OCI-LY7 (cell line): ENCODE measurements at regions not wholly inside any gene's neighbourhood (a gene's known extent, or its start where the extent isn't known, plus 50 kb on each side); places are given as distances from the start of the nearest gene placed in this dataset.

Source experiments
- BruUV-seq: library from RNA; stranded (reverse); fragments of 400-500 nt; replicated peaks from 2 replicates; lab custom pipeline; 2021; lab: Mats Ljungman, UMichigan
- CTCF ChIA-PET: fragments of 300-600 bp; sonication (Branson Sonifier 250); formaldehyde crosslinking; loops from one replicate; lab custom pipeline; 2022; ENCODE audit warnings: antibody characterized with exemption; ENCODE audit not compliant: unreplicated experiment; lab: Charles Lee
- POLR2A ChIA-PET: fragments of 300-600 bp; sonication (Branson Sonifier 250); formaldehyde crosslinking; loops from one replicate; lab custom pipeline; 2022; ENCODE audit warnings: antibody characterized with exemption; lab: Charles Lee
- DNase-seq: peaks from one replicate; pipeline ENCODE4 v3.0.0-alpha.2; 2015; ENCODE audit warnings: low spot score
- H2AFZ ChIP-seq: fragments of 200-600 bp; sonication (generic), shearing (Covaris generic); 2 replicates; pipeline ENCODE4 v1.6.1; 2014; ENCODE audit warnings: mild to moderate bottlenecking, antibody characterized with exemption, low read length, moderate library complexity
- H3K27ac ChIP-seq: fragments of 200-600 bp; sonication (generic); 2 replicates; pipeline ENCODE4 v1.5.1; 2014; ENCODE audit warnings: mixed run types, low read depth, mild to moderate bottlenecking, moderate library complexity, low read length, inconsistent platforms; ENCODE audit not compliant: poor library complexity, severe bottlenecking
- H3K36me3 ChIP-seq: fragments of 200-600 bp; sonication (generic); 2 replicates; pipeline ENCODE4 v1.6.1; 2014; ENCODE audit warnings: mild to moderate bottlenecking, antibody characterized with exemption, low read length, moderate library complexity, mixed read lengths; ENCODE audit not compliant: insufficient read depth
- H3K4me1 ChIP-seq: fragments of 200-600 bp; sonication (generic); 2 replicates; pipeline ENCODE4 v1.5.1; 2014; ENCODE audit warnings: mild to moderate bottlenecking, low read length; ENCODE audit not compliant: insufficient read depth, poor library complexity, severe bottlenecking
- H3K4me2 ChIP-seq: fragments of 200-600 bp; sonication (generic); 2 replicates; pipeline ENCODE4 v1.6.1; 2014; ENCODE audit warnings: mild to moderate bottlenecking, low read length
- H3K4me3 ChIP-seq: fragments of 200-600 bp; sonication (generic); 2 replicates; pipeline ENCODE4 v1.5.1; 2014; ENCODE audit warnings: mild to moderate bottlenecking, low read depth, low read length; ENCODE audit not compliant: poor library complexity, severe bottlenecking
- H3K79me2 ChIP-seq: fragments of 200-600 bp; sonication (generic); 2 replicates; pipeline ENCODE4 v1.6.1; 2016; ENCODE audit warnings: low read depth, mild to moderate bottlenecking, low read length, moderate library complexity, mixed read lengths; ENCODE audit not compliant: insufficient read depth
- H3K9me2 ChIP-seq: fragments of 200-600 bp; sonication (generic); 2 replicates; pipeline ENCODE4 v1.6.1; 2016; ENCODE audit warnings: mild to moderate bottlenecking, low read length, mixed read lengths; ENCODE audit not compliant: insufficient read depth
- H3K9me3 ChIP-seq: fragments of 200-600 bp; sonication (generic); 2 replicates; pipeline ENCODE4 v1.6.1; 2014; ENCODE audit warnings: mild to moderate bottlenecking, mixed run types, low read length, mixed read lengths
- H4K20me1 ChIP-seq: fragments of 200-600 bp; sonication (generic); 2 replicates; pipeline ENCODE4 v1.6.1; 2014; ENCODE audit warnings: mild to moderate bottlenecking, antibody characterized with exemption, low read length, moderate library complexity, mixed read lengths; ENCODE audit not compliant: insufficient read depth
- CTCF ChIP-seq: fragments of 200-600 bp; sonication (generic); conservative IDR thresholded peaks from 2 replicates; pipeline ENCODE4 v1.5.1; 2014; ENCODE audit warnings: mild to moderate bottlenecking, antibody characterized with exemption, low read length, moderate library complexity, mixed read lengths
- EZH2phosphoT487 ChIP-seq: fragments of 200-600 bp; sonication (generic); IDR thresholded peaks from 2 replicates; pipeline ENCODE4 v1.6.1; 2018; ENCODE audit warnings: low read depth, borderline replicate concordance, mild to moderate bottlenecking, mixed run types, antibody characterized with exemption, low read length, moderate library complexity, mixed read lengths
- intact Hi-C: fragments of 100-400 bp; cut with micrococcal nuclease; formaldehyde crosslinking; loops from one replicate; pipeline ENCODE4 v1.10.0; 2022; ENCODE audit not compliant: unreplicated experiment

GRCh38 chr4:53959343-53960120, 104.9 kb downstream of the CHIC2 start:
- no peaks in the 10 kb centered on the region for H3K79me2 ChIP-seq
- no peaks in the 10 kb centered on the region for H3K36me3 ChIP-seq
- CTCF ChIA-PET = interaction anchor here (0.9 kb wide), 1 partner anchor 19 kb away, joined by 3 read pairs; no protein-coding TSS in a partner anchor
- no peaks in the 10 kb centered on the region for H4K20me1 ChIP-seq
- peaks cover 31% of the 10 kb centered on the region for H3K4me1 ChIP-seq
- POLR2A ChIA-PET = interaction anchor here (0.7 to 1.2 kb wide), 4 partner anchors 24 to 94 kb away, joined by 3 to 4 read pairs (median 3); no protein-coding TSS in a partner anchor
- no TSS peak for BruUV-seq
- H3K9me2 ChIP-seq = no peaks in the 10 kb centered on the region
- H3K4me2 ChIP-seq = no peak overlapping the region
- H3K4me3 ChIP-seq = no peak overlapping the region
- no peak for DNase-seq
- intact Hi-C loops = loop anchor here (5.0 kb wide), 1 partner anchor 103 kb away; the partner anchor contains the start of gene CHIC2
- H2AFZ ChIP-seq = no peak overlapping the region
- no peaks in the 10 kb centered on the region for H3K9me3 ChIP-seq
- TF ChIP-seq CTCF (no peak), EZH2phosphoT487 (no peak)
- no peak overlapping the region for H3K27ac ChIP-seq

- peaks cover 4% of the 10 kb centered on the region for H3K4me1 ChIP-seq
- no peak overlapping the region for H3K4me2 ChIP-seq
- no peaks in the 10 kb centered on the region for H4K20me1 ChIP-seq
- H3K9me3 ChIP-seq = no peaks in the 10 kb centered on the region
- no peaks in the 10 kb centered on the region for H3K9me2 ChIP-seq
- CTCF ChIA-PET = no interaction called here
- H3K4me3 ChIP-seq = no peak overlapping the region
- DNase-seq = no peak
- intact Hi-C loops = no loop called here
- POLR2A ChIA-PET = no interaction called here
- no peaks in the 10 kb centered on the region for H3K79me2 ChIP-seq
- TF ChIP-seq EZH2phosphoT487 = no peak
- no peak for TF ChIP-seq CTCF
- no TSS peak for BruUV-seq
- no peak overlapping the region for H3K27ac ChIP-seq
- no peaks in the 10 kb centered on the region for H3K36me3 ChIP-seq
- H2AFZ ChIP-seq = peak overlapping the region; percentile 57
These were observed 108.0 kb downstream of the CHIC2 start for GRCh38 chr4:53956454-53956853.

- CTCF ChIA-PET = no interaction called here
These were observed 108.4 kb downstream of the CHIC2 start for GRCh38 chr4:53956053-53956452.

More at GRCh38 chr4:53956053-53956452, 108.4 kb downstream of the CHIC2 start:
- no peak overlapping the region for H3K27ac ChIP-seq
- POLR2A ChIA-PET = interaction anchor here (0.7 kb wide), 1 partner anchor 130 kb away, joined by 3 read pairs; no protein-coding TSS in a partner anchor
- no TSS peak for BruUV-seq
- no peak for DNase-seq
- no peak overlapping the region for H3K4me3 ChIP-seq
- intact Hi-C loops = no loop called here
- H3K36me3 ChIP-seq = no peaks in the 10 kb centered on the region
- H3K9me3 ChIP-seq = no peaks in the 10 kb centered on the region
- H3K4me2 ChIP-seq = no peak overlapping the region
- H3K79me2 ChIP-seq = no peaks in the 10 kb centered on the region
- no peaks in the 10 kb centered on the region for H3K9me2 ChIP-seq
- peak overlapping the region; percentile 57 for H2AFZ ChIP-seq
- peaks cover 4% of the 10 kb centered on the region for H3K4me1 ChIP-seq
- no peaks in the 10 kb centered on the region for H4K20me1 ChIP-seq
- TF ChIP-seq CTCF = no peak
- no peak for TF ChIP-seq EZH2phosphoT487
